GM06990 (cell line): ENCODE measurements at regions not wholly inside any gene's neighbourhood (a gene's known extent, or its start where the extent isn't known, plus 50 kb on each side); places are given as distances from the start of the nearest gene placed in this dataset.
"Not testable (repeated sequence)": the region's sequence is repeated elsewhere in the genome, so short reads cannot be mapped to it uniquely, and the experiment has no call there.

Experiments used
- DNase-seq: peaks from one replicate; pipeline ENCODE4 v3.0.0-alpha.2; 2011; ENCODE audit not compliant: insufficient read length; ENCODE audit errors: extremely low read depth
- H3K27me3 ChIP-seq: replicated peaks from 2 replicates; pipeline ENCODE4 v1.6.0; 2011; ENCODE audit warnings: low read length; ENCODE audit not compliant: control insufficient read depth, insufficient read depth
- H3K36me3 ChIP-seq: 2 replicates; pipeline ENCODE4 v1.5.1; 2011; ENCODE audit warnings: low read length; ENCODE audit not compliant: control insufficient read depth, insufficient read depth
- H3K4me3 ChIP-seq: replicated peaks from 2 replicates; pipeline ENCODE4 v1.5.1; 2011; ENCODE audit warnings: low read depth, mild to moderate bottlenecking, control low read depth, low read length
- CTCF ChIP-seq: IDR thresholded peaks from 2 replicates; pipeline ENCODE4 v1.5.1; 2011; ENCODE audit warnings: low read length, control low read depth, mild to moderate bottlenecking, inconsistent platforms; ENCODE audit not compliant: insufficient read depth, poor library complexity, severe bottlenecking

GRCh38 chr17:77037943-77038342 is 102.8 kb upstream of the SEC14L1 start:
- Histone ChIP-seq H3K36me3 (no peaks in the 10 kb centered on the region), H3K4me3 (no peak overlapping the region), H3K27me3 (peaks cover 6% of the 10 kb centered on the region; the same call in 1 of the 2 replicates)
- no peak for TF ChIP-seq CTCF
- DNase-seq: no peak

DNA sequence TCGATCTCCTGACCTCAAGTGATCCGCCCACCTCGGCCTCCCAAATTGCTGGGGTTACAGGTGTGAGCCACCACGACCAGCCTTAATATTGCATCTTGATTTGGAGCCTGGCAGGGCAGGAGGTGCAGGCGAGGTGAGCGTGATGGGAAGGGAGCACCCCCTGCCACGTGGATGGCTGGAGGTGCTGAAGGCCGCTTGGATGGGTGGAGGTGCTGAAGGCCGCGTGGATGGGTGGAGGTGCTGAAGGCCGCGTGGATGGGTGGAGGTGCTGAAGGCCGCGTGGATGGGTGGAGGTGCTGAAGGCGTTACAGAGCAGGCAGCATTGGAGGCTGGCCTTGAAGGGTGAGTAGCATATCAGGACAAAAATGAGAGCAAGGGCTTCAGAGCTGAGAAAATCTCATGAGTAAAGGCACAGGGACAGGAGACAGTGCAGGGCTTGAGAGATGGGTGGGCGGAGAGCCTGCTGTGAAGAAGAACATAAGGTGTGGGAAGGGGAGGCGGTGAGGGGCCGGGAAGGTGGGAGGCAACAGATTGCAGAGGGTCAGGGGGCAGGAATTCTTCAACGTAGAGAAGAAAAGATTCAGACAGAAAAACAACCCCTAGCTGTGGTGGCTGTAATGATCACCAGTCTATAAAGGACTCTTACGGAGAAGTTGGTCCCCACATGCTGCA is 101.7 kb upstream of the SEC14L1 start:
- Histone ChIP-seq H3K4me3 (no peak overlapping the region), H3K27me3 (peaks cover 6% of the 10 kb centered on the region; the same call in 1 of the 2 replicates), H3K36me3 (no peaks in the 10 kb centered on the region)
- TF ChIP-seq CTCF: no peak
- no peak for DNase-seq

DNA sequence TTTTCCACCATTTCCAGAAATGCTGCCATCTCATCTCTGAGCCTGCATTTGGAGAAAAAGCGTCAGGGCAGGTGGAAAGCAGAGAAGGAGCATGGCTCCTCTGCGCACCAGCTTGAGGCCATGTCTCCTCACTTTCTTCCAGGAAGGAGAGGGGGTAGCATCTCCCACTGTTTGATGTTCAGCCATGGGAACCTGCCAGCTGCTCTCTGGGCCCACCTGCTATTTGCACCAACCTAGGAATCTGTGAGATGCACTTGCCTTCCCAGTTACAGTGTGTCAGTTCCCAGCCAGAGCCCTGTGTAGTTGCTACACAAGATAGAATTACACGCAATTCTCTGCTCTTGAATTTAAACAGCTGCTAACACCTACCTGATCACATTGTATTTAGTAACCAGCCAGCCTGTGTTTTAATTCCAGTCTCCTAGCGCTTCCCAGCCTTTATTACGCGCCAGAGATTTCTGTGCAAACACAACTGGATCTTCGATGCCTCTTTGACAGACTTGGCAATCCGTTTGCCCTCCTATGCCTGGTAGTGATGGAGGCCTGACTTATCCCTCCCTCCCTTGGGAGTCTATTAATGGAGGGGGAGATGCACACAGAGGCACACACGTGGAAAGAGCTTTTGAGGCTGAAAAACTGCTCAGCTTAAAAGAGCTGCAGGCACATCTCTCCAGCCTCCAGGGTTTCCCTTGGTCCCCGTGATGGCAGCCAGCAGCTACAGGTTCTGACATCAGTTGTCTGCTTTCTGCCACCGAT is 98.1 kb upstream of the SEC14L1 start:
- no peak for DNase-seq
- Histone ChIP-seq H3K36me3 (no peaks in the 10 kb centered on the region), H3K4me3 (no peak overlapping the region), H3K27me3 (peaks cover 1% of the 10 kb centered on the region; the same call in 1 of the 2 replicates)
- TF ChIP-seq CTCF: no peak

GRCh38 chr17:77045441-77046041 is 95.2 kb upstream of the SEC14L1 start:
- Histone ChIP-seq H3K36me3 (no peaks in the 10 kb centered on the region), H3K4me3 (no peak overlapping the region), H3K27me3 (peaks cover 1% of the 10 kb centered on the region; the same call in 1 of the 2 replicates)
- no peak for TF ChIP-seq CTCF
- DNase-seq: no peak

DNA sequence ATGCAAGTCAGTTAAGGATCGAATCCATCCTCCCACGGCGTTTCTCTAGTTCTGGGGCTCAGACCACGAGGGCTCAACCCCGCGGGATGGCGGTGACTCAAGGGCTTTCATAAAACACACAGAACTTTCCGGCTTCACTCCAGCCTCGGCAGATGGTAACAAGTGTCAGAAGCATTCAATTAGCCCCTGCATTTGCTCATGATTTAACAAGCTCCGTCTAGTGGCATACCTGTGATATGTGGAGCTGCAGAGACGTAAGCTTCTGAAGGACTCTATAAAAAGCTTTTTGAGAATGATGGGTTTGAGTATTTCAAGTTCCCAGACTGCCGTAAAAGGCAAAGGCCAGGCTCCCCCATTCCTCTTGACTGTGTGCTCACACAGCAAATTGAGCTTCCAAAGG is 91.3 kb upstream of the SEC14L1 start:
- no peak for TF ChIP-seq CTCF
- H3K36me3 ChIP-seq: no peaks in the 10 kb centered on the region
- no peak overlapping the region for H3K4me3 ChIP-seq
- DNase-seq: no peak
- no peaks in the 10 kb centered on the region; the same call in 1 of the 2 replicates for H3K27me3 ChIP-seq

DNA sequence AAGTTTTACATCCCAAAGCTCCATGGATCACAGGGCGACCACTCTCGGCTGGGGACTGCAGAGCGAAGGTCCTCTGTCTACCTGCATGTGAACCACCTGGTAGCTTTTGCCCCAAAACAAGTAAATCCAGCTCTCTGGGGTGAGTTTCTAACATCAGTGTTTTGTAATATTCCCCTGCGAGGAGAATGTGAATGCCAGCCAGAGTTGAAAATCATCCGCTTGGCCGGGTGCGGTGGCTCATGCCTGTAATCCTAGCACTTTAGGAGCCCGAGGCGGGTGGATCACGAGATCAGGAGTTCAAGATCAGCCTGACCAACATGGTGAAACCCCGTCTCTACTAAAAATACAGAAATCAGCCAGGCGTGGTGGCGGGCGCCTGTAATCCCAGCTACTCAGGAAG is 89.9 kb upstream of the SEC14L1 start:
- H3K4me3 ChIP-seq, H3K36me3 ChIP-seq, DNase-seq, H3K27me3 ChIP-seq: not testable (repeated sequence)
